Tibial nerve (tissue), 4 donors: ENCODE measurements at regions not wholly inside any gene's neighbourhood (a gene's known extent, or its start where the extent isn't known, plus 50 kb on each side); places are given as distances from the start of the nearest gene placed in this dataset.

Experiments
- DNase-seq, 2 donors: peaks; one replicate each; pipeline ENCODE4 v3.0.0-alpha.2; 2019; ENCODE audit warnings: low spot score in 2 of 2
- H3K27ac ChIP-seq, 4 donors: fragments of 200-600 bp; sonication (generic) in 3 of 4; one replicate each; pipeline ENCODE4 v1.5.1; 2017 to 2019; ENCODE audit warnings: mild to moderate bottlenecking in 1 of 4
- H3K27me3 ChIP-seq, 2 donors: fragments of 200-600 bp; sonication (generic) in 1 of 2; one replicate each; pipeline versions ENCODE4 v1.5.1 to v1.6.0; 2017 to 2019
- H3K36me3 ChIP-seq, 3 donors: fragments of 200-600 bp; sonication (generic); one replicate each; pipeline ENCODE4 v1.5.1; 2018 to 2019
- H3K4me1 ChIP-seq, 4 donors: fragments of 200-600 bp; sonication (generic) in 3 of 4; one replicate each; pipeline ENCODE4 v1.5.1; 2017 to 2019
- H3K4me3 ChIP-seq, 4 donors: fragments of 200-600 bp; sonication (generic) in 3 of 4; one replicate each; pipeline ENCODE4 v1.5.1; 2017 to 2019; ENCODE audit warnings: mild to moderate bottlenecking in 1 of 4, moderate library complexity in 1 of 4
- H3K9me3 ChIP-seq, 4 donors: fragments of 200-600 bp; sonication (generic) in 3 of 4; one replicate each; pipeline ENCODE4 v1.5.1; 2017 to 2019
- CTCF ChIP-seq, 5 experiments: fragments of 200-600 bp in 3 of 5; fragments of 450-650 bp in 2 of 5; sonication (generic) in 3 of 5; IDR thresholded peaks; one replicate each; pipeline ENCODE4 v1.5.1; 2016 to 2019; ENCODE audit warnings: antibody characterized with exemption in 5 of 5, mild to moderate bottlenecking in 3 of 5, moderate library complexity in 2 of 5
- EP300 ChIP-seq, 2 donors: sonication (generic); formaldehyde crosslinking; IDR thresholded peaks; one replicate each; pipeline ENCODE4 v1.6.1; 2017; ENCODE audit warnings: antibody characterized with exemption in 2 of 2, mild to moderate bottlenecking in 1 of 2
- POLR2A ChIP-seq, 2 donors: fragments of 450-650 bp; IDR thresholded peaks; one replicate each; pipeline ENCODE4 v1.6.1; 2017; ENCODE audit warnings: antibody characterized with exemption in 2 of 2, mild to moderate bottlenecking in 2 of 2, moderate library complexity in 2 of 2
- WGBS, 2 donors: methylation state at CpG; one replicate each; pipeline ENCODE4 v1.1.5; 2018; 5-methylcytosine and 5-hydroxymethylcytosine counted together

GRCh38 chr18:76102626-76103025 is 392.4 kb downstream of the ZNF516 start:
- DNase-seq = no peak
- Histone ChIP-seq H3K27ac (no peak overlapping the region), H3K4me1 (no peaks in the 10 kb centered on the region), H3K4me3 (no peak overlapping the region), H3K27me3 (no peaks in the 10 kb centered on the region), H3K9me3 (peaks cover 0 to 30% (median 2%) of the 10 kb centered on the region in 4 donors), H3K36me3 (no peaks in the 10 kb centered on the region)
- WGBS, 2 donors = 48 to 57% methylated on average over 5 of the region's 5 CpGs
- TF ChIP-seq EP300 (IDR thresholded peaks at IDR 0.05) (no peak), CTCF (IDR thresholded peaks at IDR 0.05) (no peak), POLR2A (IDR thresholded peaks at IDR 0.05) (no peak)

GRCh38 chr18:76102156-76102555 is 392.9 kb downstream of the ZNF516 start:
- H3K4me3 ChIP-seq = no peak overlapping the region
- no peaks in the 10 kb centered on the region for H3K36me3 ChIP-seq
- peaks cover 0 to 30% (median 2%) of the 10 kb centered on the region in 4 donors for H3K9me3 ChIP-seq
- TF ChIP-seq POLR2A (IDR thresholded peaks at IDR 0.05) (no peak), EP300 (IDR thresholded peaks at IDR 0.05) (no peak), CTCF (IDR thresholded peaks at IDR 0.05) (no peak)
- H3K4me1 ChIP-seq = no peaks in the 10 kb centered on the region
- no peak for DNase-seq
- no peak overlapping the region for H3K27ac ChIP-seq
- WGBS, 2 donors = 12 to 30% methylated on average over 3 of the region's 3 CpGs
- no peaks in the 10 kb centered on the region for H3K27me3 ChIP-seq

GRCh38 chr18:76099931-76100457 is 395.0 kb downstream of the ZNF516 start:
- Histone ChIP-seq H3K4me3 (no peak overlapping the region), H3K27me3 (no peaks in the 10 kb centered on the region), H3K27ac (no peak overlapping the region), H3K36me3 (no peaks in the 10 kb centered on the region), H3K9me3 (peaks cover 0 to 28% (median 2%) of the 10 kb centered on the region in 4 donors), H3K4me1 (no peaks in the 10 kb centered on the region)
- 86 to 88% methylated on average over 14 of the region's 14 CpGs for WGBS, 2 donors
- DNase-seq = no peak
- TF ChIP-seq EP300 (IDR thresholded peaks at IDR 0.05) (no peak), CTCF (IDR thresholded peaks at IDR 0.05) (no peak), POLR2A (IDR thresholded peaks at IDR 0.05) (no peak)

GRCh38 chr18:76098674-76099411 is 396.2 kb downstream of the ZNF516 start:
- WGBS, 2 donors = 31 to 37% methylated on average over 10 of the region's 10 CpGs

GRCh38 chr18:76081536-76081935 is 413.5 kb downstream of the ZNF516 start:
- no peak overlapping the region for H3K4me3 ChIP-seq
- H3K4me1 ChIP-seq = no peaks in the 10 kb centered on the region
- no peak for DNase-seq
- no peak for TF ChIP-seq CTCF (IDR thresholded peaks at IDR 0.05)
- no peak for TF ChIP-seq POLR2A (IDR thresholded peaks at IDR 0.05)
- no peak for TF ChIP-seq EP300 (IDR thresholded peaks at IDR 0.05)
- peaks cover 0 to 20% (median 0%) of the 10 kb centered on the region in 4 donors for H3K9me3 ChIP-seq
- WGBS, 2 donors = 87 to 89% methylated on average over 11 to 12 of the region's 12 CpGs
- H3K27ac ChIP-seq = no peak overlapping the region
- H3K27me3 ChIP-seq = no peaks in the 10 kb centered on the region
- H3K36me3 ChIP-seq = no peaks in the 10 kb centered on the region

More at GRCh38 chr18:76098674-76099411, 396.2 kb downstream of the ZNF516 start:
- Histone ChIP-seq H3K4me1 (no peaks in the 10 kb centered on the region), H3K36me3 (no peaks in the 10 kb centered on the region), H3K27me3 (no peaks in the 10 kb centered on the region), H3K27ac (no peak overlapping the region), H3K4me3 (no peak overlapping the region), H3K9me3 (peaks cover 0 to 17% (median 2%) of the 10 kb centered on the region in 4 donors)
- TF ChIP-seq POLR2A (IDR thresholded peaks at IDR 0.05) = no peak
- no peak for DNase-seq
